HG02973 (cell line): ENCODE measurements at regions not wholly inside any gene's neighbourhood (a gene's known extent, or its start where the extent isn't known, plus 50 kb on each side); places are given as distances from the start of the nearest gene placed in this dataset.

Experiments
- ATAC-seq: cut with Tn5 transposase; IDR thresholded peaks from one replicate; pipeline ENCODE4 v1.9.1; 2021; ENCODE audit warnings: moderate library complexity; ENCODE audit not compliant: unreplicated experiment

GRCh38 chr2:15074319-15074718 lies 441.8 kb downstream of the LRATD1 start:
- no peak for ATAC-seq

- no peak for ATAC-seq
Measured at GRCh38 chr2:15074751-15075700, 442.5 kb downstream of the LRATD1 start.

GRCh38 chr2:15076668-15077067 lies 444.2 kb downstream of the LRATD1 start:
- ATAC-seq, result no peak

GRCh38 chr2:15081356-15081755 lies 448.8 kb downstream of the LRATD1 start:
- ATAC-seq, result no peak

GRCh38 chr2:15082105-15083058 lies 449.9 kb downstream of the LRATD1 start:
- no peak for ATAC-seq

- no peak for ATAC-seq
Measured at GRCh38 chr2:15084826-15085489, 452.4 kb downstream of the LRATD1 start.

- no peak for ATAC-seq
Measured at GRCh38 chr2:15092181-15092580, 459.7 kb downstream of the LRATD1 start.

GRCh38 chr2:15092691-15093090 lies 460.2 kb downstream of the LRATD1 start:
- ATAC-seq, result no peak

GRCh38 chr2:15094161-15094560 lies 461.6 kb downstream of the LRATD1 start:
- ATAC-seq, result no peak

GRCh38 chr2:15096873-15097272 lies 464.3 kb downstream of the NBAS start:
- no peak for ATAC-seq

GRCh38 chr2:15107137-15107536 lies 454.0 kb downstream of the NBAS start:
- ATAC-seq, result no peak

- no peak for ATAC-seq
Measured at GRCh38 chr2:15111718-15112117, 449.4 kb downstream of the NBAS start.

- ATAC-seq, result no peak
Measured at GRCh38 chr2:15112216-15112615, 448.9 kb downstream of the NBAS start.

- no peak for ATAC-seq
Measured at GRCh38 chr2:15115776-15116175, 445.4 kb downstream of the NBAS start.

- no peak for ATAC-seq
Measured at GRCh38 chr2:15116830-15117229, 444.3 kb downstream of the NBAS start.
